HepG2 (cell line): ENCODE measurements at regions not wholly inside any gene's neighbourhood (a gene's known extent, or its start where the extent isn't known, plus 50 kb on each side); places are given as distances from the start of the nearest gene placed in this dataset.
A peak's percentile ranks its signal among the peaks of the same experiment; 100 is the strongest.

ENCODE experiments used
- BRCA1 ChIP-seq: sonication (generic); formaldehyde crosslinking; IDR thresholded peaks from 2 replicates; pipeline ENCODE4 v1.4.0; 2020; ENCODE audit warnings: missing genetic modification reagents
- GLI4 ChIP-seq: sonication (generic); formaldehyde crosslinking; IDR thresholded peaks from 2 replicates; pipeline ENCODE4 v1.5.1; 2020; ENCODE audit warnings: missing genetic modification reagents, mild to moderate bottlenecking, moderate library complexity, borderline replicate concordance
- ISL2 ChIP-seq: sonication (generic); formaldehyde crosslinking; IDR thresholded peaks from 2 replicates; pipeline ENCODE4 v1.5.0; 2020; ENCODE audit warnings: missing genetic modification reagents
- KDM2A ChIP-seq: sonication (generic); formaldehyde crosslinking; IDR thresholded peaks from 2 replicates; pipeline ENCODE4 v1.4.0; 2020; ENCODE audit warnings: low read depth, missing genetic modification reagents, borderline replicate concordance
- MEIS1 ChIP-seq: sonication (generic); formaldehyde crosslinking; IDR thresholded peaks from 2 replicates; pipeline ENCODE4 v1.9.0; 2021; ENCODE audit warnings: mild to moderate bottlenecking, missing genetic modification reagents, moderate library complexity, borderline replicate concordance
- MEIS2 ChIP-seq: sonication (generic); formaldehyde crosslinking; IDR thresholded peaks from 2 replicates; pipeline ENCODE4 v1.9.0; 2021; ENCODE audit warnings: mild to moderate bottlenecking, missing genetic modification reagents
- MIXL1 ChIP-seq: IDR thresholded peaks from 2 replicates; pipeline ENCODE4 v1.6.1; 2016
- PHF20 ChIP-seq: sonication (generic); formaldehyde crosslinking; IDR thresholded peaks from 2 replicates; pipeline ENCODE4 v1.5.0; 2020; ENCODE audit warnings: mild to moderate bottlenecking, missing genetic modification reagents
- POLR2A ChIP-seq, 2 experiments: IDR thresholded peaks; 2 replicates each; pipeline ENCODE4 v1.6.1; 2011; ENCODE audit warnings: low read depth in 2 of 2, low read length in 2 of 2, mild to moderate bottlenecking in 1 of 2, moderate library complexity in 1 of 2; ENCODE audit not compliant: insufficient read depth in 1 of 2
- POLR2AphosphoS5 ChIP-seq: IDR thresholded peaks from 2 replicates; pipeline ENCODE4 v1.6.1; 2012; ENCODE audit warnings: low read depth, low read length
- RBM39 ChIP-seq: fragments of 200-400 bp; formaldehyde crosslinking; IDR thresholded peaks from one replicate; pipeline ENCODE4 v1.6.1; 2018; ENCODE audit warnings: antibody characterized with exemption, mild to moderate bottlenecking, low read depth, low read length; ENCODE audit not compliant: poor library complexity, severe bottlenecking
- TBX3 ChIP-seq: fragments of 450-650 bp; IDR thresholded peaks from 2 replicates; pipeline ENCODE4 v1.6.1; 2017; ENCODE audit warnings: antibody characterized with exemption, mild to moderate bottlenecking, inconsistent platforms, borderline replicate concordance
- THAP11 ChIP-seq: IDR thresholded peaks from 2 replicates; pipeline ENCODE4 v1.6.1; 2016; ENCODE audit warnings: missing biosample characterization, missing genetic modification reagents
- YY1 ChIP-seq: IDR thresholded peaks from 2 replicates; pipeline ENCODE4 v1.6.1; 2011; ENCODE audit warnings: low read length, low read depth, moderate library complexity, mild to moderate bottlenecking; ENCODE audit not compliant: insufficient read depth, insufficient replicate concordance
- ZFP90 ChIP-seq: sonication (generic); formaldehyde crosslinking; IDR thresholded peaks from 2 replicates; pipeline ENCODE4 v1.8.0; 2022; ENCODE audit warnings: missing genetic modification reagents, mild to moderate bottlenecking, inconsistent platforms, borderline replicate concordance
- ZNF160 ChIP-seq: sonication (generic); formaldehyde crosslinking; IDR thresholded peaks from 2 replicates; pipeline ENCODE4 v1.8.0; 2022; ENCODE audit warnings: mild to moderate bottlenecking, inconsistent platforms, missing genetic modification reagents
- ZNF264 ChIP-seq: sonication (generic); formaldehyde crosslinking; IDR thresholded peaks from 2 replicates; pipeline ENCODE4 v1.4.0; 2020; ENCODE audit warnings: missing genetic modification reagents
- ZNF350 ChIP-seq: sonication (generic); formaldehyde crosslinking; IDR thresholded peaks from 2 replicates; pipeline ENCODE4 v1.4.0; 2020; ENCODE audit warnings: mild to moderate bottlenecking, low read depth, missing genetic modification reagents, borderline replicate concordance
- ZNF530 ChIP-seq: sonication (generic); formaldehyde crosslinking; IDR thresholded peaks from 2 replicates; pipeline ENCODE4 v1.5.0; 2020; ENCODE audit warnings: low read depth, mild to moderate bottlenecking, missing genetic modification reagents
- ZNF629 ChIP-seq: sonication (generic); formaldehyde crosslinking; conservative IDR thresholded peaks from 2 replicates; pipeline ENCODE4 v1.5.0; 2020; ENCODE audit warnings: missing genetic modification reagents
- ZNF792 ChIP-seq: IDR thresholded peaks from 2 replicates; pipeline ENCODE4 v1.6.1; 2016
- ZSCAN20 ChIP-seq: sonication (generic); formaldehyde crosslinking; IDR thresholded peaks from 2 replicates; pipeline ENCODE4 v1.4.0; 2020; ENCODE audit warnings: missing genetic modification reagents, mild to moderate bottlenecking, borderline replicate concordance
- ZSCAN9 ChIP-seq: IDR thresholded peaks from 2 replicates; pipeline ENCODE4 v1.6.1; 2016; ENCODE audit warnings: borderline replicate concordance
- TF ChIP-seq, protein P1 (sequence below): sonication (generic); formaldehyde crosslinking; IDR thresholded peaks from 2 replicates; pipeline ENCODE4 v1.5.0; 2020; ENCODE audit warnings: mild to moderate bottlenecking, missing genetic modification reagents, moderate library complexity
- TF ChIP-seq, protein P2 (sequence below): sonication (generic); formaldehyde crosslinking; IDR thresholded peaks from 2 replicates; pipeline ENCODE4 v1.8.0; 2022; ENCODE audit warnings: missing genetic modification reagents, mild to moderate bottlenecking, borderline replicate concordance
- TF ChIP-seq, protein P3 (sequence below): sonication (generic); formaldehyde crosslinking; IDR thresholded peaks from 2 replicates; pipeline ENCODE4 v1.4.0; 2020; ENCODE audit warnings: missing genetic modification reagents, borderline replicate concordance

DNA sequence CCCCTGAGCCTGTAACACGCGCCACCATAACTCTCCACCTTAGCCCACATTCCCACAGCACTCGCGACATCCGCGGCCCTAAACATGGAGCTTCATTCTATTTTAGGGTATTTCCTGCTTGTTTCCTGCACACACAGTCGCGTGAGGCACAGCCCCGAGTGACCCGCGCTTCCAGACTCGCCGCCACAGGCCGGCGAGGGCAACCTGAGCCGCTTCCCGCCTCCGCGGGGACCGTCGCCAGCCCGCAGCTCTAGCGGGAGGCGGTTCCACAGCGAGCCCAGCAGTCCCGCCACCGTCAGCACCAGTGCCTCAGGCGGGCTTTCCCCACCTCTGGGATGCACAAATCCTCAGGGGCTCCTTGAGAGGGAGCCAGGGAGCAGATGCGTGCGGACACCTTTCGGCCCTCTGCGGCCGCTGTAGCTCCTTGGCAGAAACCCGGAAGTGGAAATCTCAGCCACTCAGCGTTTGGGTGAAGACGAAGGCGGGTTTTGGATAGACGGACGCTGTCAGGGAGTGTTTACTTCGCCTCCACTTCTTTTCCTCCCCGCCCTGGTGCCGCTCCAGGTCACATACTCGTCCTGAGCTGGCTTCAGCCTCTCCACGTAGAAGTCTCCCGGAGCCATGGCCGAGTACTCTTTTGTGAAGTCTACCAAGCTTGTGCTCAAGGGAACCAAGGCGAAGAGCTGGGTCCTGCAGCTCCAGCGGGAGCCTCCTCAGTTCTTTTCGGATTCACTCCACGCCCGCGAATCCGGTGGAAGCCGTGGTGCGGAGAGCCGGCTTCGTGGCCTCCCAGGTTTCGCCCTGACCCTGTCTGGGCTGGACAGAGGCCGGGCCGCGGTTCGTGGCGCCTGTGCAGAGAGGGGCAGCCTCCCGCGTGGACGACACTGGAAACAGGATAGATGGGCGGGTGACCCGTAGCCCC is 2177.4 kb upstream of the DEFB115 start (continued):
- TF ChIP-seq GLI4 (CRISPR knock-in tag) (0 out of 2 replicates have a peak, but pooled peaks have one; percentile 47), BRCA1 (CRISPR knock-in tag) (0 out of 2 replicates have a peak, but pooled peaks have one; percentile 56), ZNF264 (peak; percentile 45; the same call in 1 of the 2 replicates), ISL2 (CRISPR knock-in tag) (peak; percentile 57; the same call in 1 of the 2 replicates), ZNF629 (CRISPR knock-in tag) (0 out of 2 replicates have a peak, but pooled peaks have one; percentile 15), ZNF350 (CRISPR knock-in tag) (peak; percentile 64; the same call in 1 of the 2 replicates), KDM2A (CRISPR knock-in tag) (peak; percentile 65), ZSCAN9 (CRISPR knock-in tag) (0 out of 2 replicates have a peak, but pooled peaks have one; percentile 41), POLR2AphosphoS5 (0 out of 2 replicates have a peak, but pooled peaks have one; percentile 53), PHF20 (CRISPR knock-in tag) (peak; percentile 77), RBM39 (peak; percentile 32), THAP11 (CRISPR knock-in tag) (peak; percentile 84), ZNF530 (CRISPR knock-in tag) (no peak), MIXL1 (CRISPR knock-in tag) (no peak), ZNF792 (peak; percentile 43; the same call in 1 of the 2 replicates), POLR2A (IDR thresholded peaks at IDR 0.05; ENCODE audit: insufficient read depth in 1 of 2, low read depth in 2 of 2, low read length in 2 of 2) (peak in 1 of 2 experiments; percentile 60; a peak in 3 of 4 replicates), ZFP90 (CRISPR knock-in tag) (0 out of 2 replicates have a peak, but pooled peaks have one; percentile 48), MEIS1 (CRISPR knock-in tag) (0 out of 2 replicates have a peak, but pooled peaks have one; percentile 61), ZNF160 (CRISPR knock-in tag) (0 out of 2 replicates have a peak, but pooled peaks have one; percentile 56), YY1 (peak; percentile 37), ZSCAN20 (CRISPR knock-in tag) (0 out of 2 replicates have a peak, but pooled peaks have one; percentile 32), MEIS2 (0 out of 2 replicates have a peak, but pooled peaks have one; percentile 51), TBX3 (no peak)
- TF ChIP-seq, protein P1, sequence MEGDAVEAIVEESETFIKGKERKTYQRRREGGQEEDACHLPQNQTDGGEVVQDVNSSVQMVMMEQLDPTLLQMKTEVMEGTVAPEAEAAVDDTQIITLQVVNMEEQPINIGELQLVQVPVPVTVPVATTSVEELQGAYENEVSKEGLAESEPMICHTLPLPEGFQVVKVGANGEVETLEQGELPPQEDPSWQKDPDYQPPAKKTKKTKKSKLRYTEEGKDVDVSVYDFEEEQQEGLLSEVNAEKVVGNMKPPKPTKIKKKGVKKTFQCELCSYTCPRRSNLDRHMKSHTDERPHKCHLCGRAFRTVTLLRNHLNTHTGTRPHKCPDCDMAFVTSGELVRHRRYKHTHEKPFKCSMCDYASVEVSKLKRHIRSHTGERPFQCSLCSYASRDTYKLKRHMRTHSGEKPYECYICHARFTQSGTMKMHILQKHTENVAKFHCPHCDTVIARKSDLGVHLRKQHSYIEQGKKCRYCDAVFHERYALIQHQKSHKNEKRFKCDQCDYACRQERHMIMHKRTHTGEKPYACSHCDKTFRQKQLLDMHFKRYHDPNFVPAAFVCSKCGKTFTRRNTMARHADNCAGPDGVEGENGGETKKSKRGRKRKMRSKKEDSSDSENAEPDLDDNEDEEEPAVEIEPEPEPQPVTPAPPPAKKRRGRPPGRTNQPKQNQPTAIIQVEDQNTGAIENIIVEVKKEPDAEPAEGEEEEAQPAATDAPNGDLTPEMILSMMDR (CRISPR knock-in tag): peak; percentile 62
- TF ChIP-seq, protein P2, sequence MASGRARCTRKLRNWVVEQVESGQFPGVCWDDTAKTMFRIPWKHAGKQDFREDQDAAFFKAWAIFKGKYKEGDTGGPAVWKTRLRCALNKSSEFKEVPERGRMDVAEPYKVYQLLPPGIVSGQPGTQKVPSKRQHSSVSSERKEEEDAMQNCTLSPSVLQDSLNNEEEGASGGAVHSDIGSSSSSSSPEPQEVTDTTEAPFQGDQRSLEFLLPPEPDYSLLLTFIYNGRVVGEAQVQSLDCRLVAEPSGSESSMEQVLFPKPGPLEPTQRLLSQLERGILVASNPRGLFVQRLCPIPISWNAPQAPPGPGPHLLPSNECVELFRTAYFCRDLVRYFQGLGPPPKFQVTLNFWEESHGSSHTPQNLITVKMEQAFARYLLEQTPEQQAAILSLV (CRISPR knock-in tag): peak; percentile 34; the same call in 1 of the 2 replicates
- TF ChIP-seq, protein P3, sequence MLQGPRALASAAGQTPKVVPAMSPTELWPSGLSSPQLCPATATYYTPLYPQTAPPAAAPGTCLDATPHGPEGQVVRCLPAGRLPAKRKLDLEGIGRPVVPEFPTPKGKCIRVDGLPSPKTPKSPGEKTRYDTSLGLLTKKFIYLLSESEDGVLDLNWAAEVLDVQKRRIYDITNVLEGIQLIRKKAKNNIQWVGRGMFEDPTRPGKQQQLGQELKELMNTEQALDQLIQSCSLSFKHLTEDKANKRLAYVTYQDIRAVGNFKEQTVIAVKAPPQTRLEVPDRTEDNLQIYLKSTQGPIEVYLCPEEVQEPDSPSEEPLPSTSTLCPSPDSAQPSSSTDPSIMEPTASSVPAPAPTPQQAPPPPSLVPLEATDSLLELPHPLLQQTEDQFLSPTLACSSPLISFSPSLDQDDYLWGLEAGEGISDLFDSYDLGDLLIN (CRISPR knock-in tag): peak; percentile 40; the same call in 1 of the 2 replicates
